H1 (cell line): ENCODE measurements at regions not wholly inside any gene's neighbourhood (a gene's known extent, or its start where the extent isn't known, plus 50 kb on each side); places are given as distances from the start of the nearest gene placed in this dataset.

ENCODE experiments used
- CTCF ChIA-PET: fragments of 300-600 bp; sonication (Branson Sonifier 250); formaldehyde crosslinking; loops from one replicate; lab custom pipeline; 2021; ENCODE audit not compliant: partially characterized antibody; lab: Charles Lee
- POLR2A ChIA-PET: fragments of 300-600 bp; sonication (Branson Sonifier 250); formaldehyde crosslinking; loops from one replicate; lab custom pipeline; 2021; ENCODE audit warnings: inconsistent platforms; ENCODE audit not compliant: partially characterized antibody; lab: Charles Lee
- DNase-seq, 2 experiments: peaks; one replicate each; pipeline versions ENCODE4 v3.0.0 to v3.0.0-alpha.2; 2010 to 2022; ENCODE audit warnings: low spot score in 2 of 2, low read depth in 1 of 2, mixed read lengths in 1 of 2
- FAIRE-seq: peaks from 2 replicates; lab custom pipeline; 2011; peaks lifted over from hg19 to GRCh38; lab: Jason Lieb, UNC
- H2AFZ ChIP-seq: 2 replicates; pipeline ENCODE4 v1.8.1; 2012; ENCODE audit warnings: low read length, inconsistent platforms
- H2AK5ac ChIP-seq: 2 replicates; pipeline ENCODE4 v1.6.1; 2013; ENCODE audit warnings: low read depth, low read length
- H2BK120ac ChIP-seq: replicated peaks from 2 replicates; pipeline ENCODE3; 2013; ENCODE audit warnings: low read depth, low read length, inconsistent platforms
- H2BK12ac ChIP-seq: 2 replicates; pipeline ENCODE4 v1.6.1; 2013; ENCODE audit warnings: low read depth, low read length
- H2BK15ac ChIP-seq: 2 replicates; pipeline ENCODE4 v1.6.1; 2013; ENCODE audit warnings: low read length
- H2BK20ac ChIP-seq: 2 replicates; pipeline ENCODE4 v1.6.1; 2013; ENCODE audit warnings: low read length
- H2BK5ac ChIP-seq: 2 replicates; pipeline ENCODE4 v1.6.1; 2013; ENCODE audit warnings: low read depth, low read length
- H3K14ac ChIP-seq: 2 replicates; pipeline ENCODE4 v1.6.1; 2013; ENCODE audit warnings: inconsistent platforms; ENCODE audit not compliant: insufficient read length
- H3K18ac ChIP-seq: 2 replicates; pipeline ENCODE4 v1.6.1; 2013; ENCODE audit warnings: low read length; ENCODE audit errors: extremely low read depth
- H3K23ac ChIP-seq: 2 replicates; pipeline ENCODE4 v1.6.1; 2013; ENCODE audit warnings: inconsistent platforms; ENCODE audit not compliant: insufficient read length
- H3K23me2 ChIP-seq: 2 replicates; pipeline ENCODE4 v1.6.1; 2013; ENCODE audit warnings: low read depth, low read length
- H3K27ac ChIP-seq: 2 replicates; pipeline ENCODE4 v1.6.1; 2011; ENCODE audit warnings: low read depth, low read length, inconsistent platforms
- H3K27me3 ChIP-seq, 4 experiments: replicated peaks in 1 of 4; 1 replicate in 1 of 4; 2 replicates in 3 of 4; pipeline versions ENCODE4 v1.6.1 to v1.8.1; 2011 to 2013; ENCODE audit warnings: low read length in 3 of 4, mild to moderate bottlenecking in 3 of 4, inconsistent platforms in 2 of 4, mixed read lengths in 2 of 4, moderate library complexity in 1 of 4; ENCODE audit not compliant: control insufficient read depth in 3 of 4, insufficient read depth in 3 of 4; ENCODE audit errors: extremely low read depth in 1 of 4
- H3K36me3 ChIP-seq, 4 experiments: 2 replicates each; pipeline versions ENCODE4 v1.6.1 to v1.8.1; 2011 to 2013; ENCODE audit warnings: mild to moderate bottlenecking in 4 of 4, low read length in 3 of 4, moderate library complexity in 2 of 4, control low read depth in 1 of 4, inconsistent platforms in 1 of 4; ENCODE audit not compliant: insufficient read depth in 4 of 4, control insufficient read depth in 2 of 4
- H3K4ac ChIP-seq: replicated peaks from 2 replicates; pipeline ENCODE3; 2013; ENCODE audit warnings: low read length, low read depth, mixed read lengths, inconsistent platforms; ENCODE audit not compliant: insufficient read length
- H3K4me1 ChIP-seq, 4 experiments: replicated peaks in 1 of 4; 1 replicate in 1 of 4; 2 replicates in 3 of 4; pipeline versions ENCODE4 v1.6.1 to v1.8.1; 2011 to 2013; ENCODE audit warnings: low read length in 3 of 4, inconsistent platforms in 2 of 4, mixed read lengths in 1 of 4; ENCODE audit not compliant: insufficient read depth in 4 of 4, control insufficient read depth in 3 of 4
- H3K4me2 ChIP-seq, 2 experiments: 2 replicates each; pipeline versions ENCODE4 v1.6.1 to v1.8.1; 2011 to 2013; ENCODE audit warnings: low read depth in 2 of 2, low read length in 2 of 2, control low read depth in 1 of 2, inconsistent platforms in 1 of 2, mild to moderate bottlenecking in 1 of 2; ENCODE audit not compliant: insufficient read depth in 1 of 2
- H3K4me3 ChIP-seq, 4 experiments: fragments of 200-600, 300-600 bp in 1 of 4; sonication (generic), shearing (Covaris generic), sonication (Bioruptor Twin) in 1 of 4; 2 replicates each; pipeline versions ENCODE4 v1.5.1 to v1.8.1; 2011 to 2016; ENCODE audit warnings: low read length in 4 of 4, low read depth in 3 of 4, control low read depth in 2 of 4, inconsistent platforms in 2 of 4, mild to moderate bottlenecking in 2 of 4, mixed read lengths in 1 of 4, moderate library complexity in 1 of 4; ENCODE audit not compliant: insufficient read depth in 2 of 4; ENCODE audit errors: extremely low read depth in 1 of 4
- H3K56ac ChIP-seq: replicated peaks from 2 replicates; pipeline ENCODE3; 2013; ENCODE audit warnings: low read depth, mild to moderate bottlenecking, mixed read lengths, low read length, inconsistent platforms; ENCODE audit not compliant: insufficient read length
- H3K79me1 ChIP-seq: 2 replicates; pipeline ENCODE4 v1.6.1; 2013; ENCODE audit warnings: low read depth, low read length, control low read depth
- H3K79me2 ChIP-seq, 2 experiments: 2 replicates each; pipeline versions ENCODE4 v1.6.1 to v1.8.1; 2012 to 2013; ENCODE audit warnings: low read length in 2 of 2, mild to moderate bottlenecking in 2 of 2, inconsistent platforms in 1 of 2; ENCODE audit not compliant: insufficient read depth in 2 of 2, control insufficient read depth in 1 of 2
- H3K9ac ChIP-seq, 4 experiments: replicated peaks in 1 of 4; 1 replicate in 1 of 4; 2 replicates in 3 of 4; pipeline versions ENCODE4 v1.6.1 to v1.8.1; 2011 to 2013; ENCODE audit warnings: low read depth in 3 of 4, low read length in 3 of 4, control low read depth in 2 of 4, mild to moderate bottlenecking in 2 of 4, moderate library complexity in 2 of 4, inconsistent platforms in 1 of 4; ENCODE audit errors: extremely low read depth in 1 of 4
- H3K9me3 ChIP-seq, 2 experiments: 2 replicates each; pipeline versions ENCODE4 v1.6.1 to v1.8.1; 2012 to 2013; ENCODE audit warnings: mild to moderate bottlenecking in 2 of 2, moderate library complexity in 2 of 2, control low read depth in 1 of 2, inconsistent platforms in 1 of 2, low read depth in 1 of 2, low read length in 1 of 2, mixed read lengths in 1 of 2; ENCODE audit not compliant: insufficient read depth in 2 of 2
- H4K20me1 ChIP-seq, 2 experiments: replicated peaks in 1 of 2; 2 replicates each; pipeline versions ENCODE3 to v1.8.1; 2011 to 2013; ENCODE audit warnings: inconsistent platforms in 2 of 2, low read length in 2 of 2, mild to moderate bottlenecking in 1 of 2; ENCODE audit not compliant: insufficient read depth in 2 of 2, control insufficient read depth in 1 of 2
- H4K5ac ChIP-seq: 2 replicates; pipeline ENCODE4 v1.6.1; 2013; ENCODE audit warnings: low read length, low read depth, mixed read lengths, inconsistent platforms; ENCODE audit not compliant: insufficient read length
- H4K8ac ChIP-seq: 2 replicates; pipeline ENCODE4 v1.8.0; 2013; ENCODE audit warnings: mild to moderate bottlenecking, moderate library complexity, low read length, inconsistent platforms; ENCODE audit not compliant: insufficient read depth; ENCODE audit errors: extremely low read depth
- H4K91ac ChIP-seq: replicated peaks from 2 replicates; pipeline ENCODE3; 2013; ENCODE audit warnings: low read length, mixed read lengths, inconsistent platforms; ENCODE audit not compliant: insufficient read length
- BACH1 ChIP-seq: IDR thresholded peaks from 2 replicates; pipeline ENCODE4 v1.6.1; 2012; ENCODE audit warnings: low read length, improper control_type of control experiment
- CBX8 ChIP-seq: fragments of 300-800, 300-1000 bp; sonication (generic); IDR thresholded peaks from 2 replicates; pipeline ENCODE4 v1.7.1; 2016; ENCODE audit warnings: low read depth, low read length, borderline replicate concordance
- CREB1 ChIP-seq: IDR thresholded peaks from 2 replicates; pipeline ENCODE4 v1.6.1; 2012; ENCODE audit warnings: inconsistent platforms
- E2F6 ChIP-seq: IDR thresholded peaks from 2 replicates; pipeline ENCODE4 v1.6.1; 2012; ENCODE audit warnings: inconsistent platforms
- HDAC2 ChIP-seq, 2 experiments: fragments of 300-600 bp in 1 of 2; sonication (generic) in 1 of 2; IDR thresholded peaks; 2 replicates each; pipeline ENCODE4 v1.6.1; 2011 to 2012; ENCODE audit warnings: low read depth in 2 of 2, low read length in 2 of 2, mild to moderate bottlenecking in 2 of 2, moderate library complexity in 2 of 2, borderline replicate concordance in 1 of 2, inconsistent platforms in 1 of 2
- SIN3A ChIP-seq, 2 experiments: IDR thresholded peaks in 1 of 2; conservative IDR thresholded peaks in 1 of 2; 2 replicates each; pipeline ENCODE4 v1.6.1; 2011 to 2012; ENCODE audit warnings: low read length in 2 of 2, improper control_type of control experiment in 1 of 2, low read depth in 1 of 2, mild to moderate bottlenecking in 1 of 2
- SP4 ChIP-seq: IDR thresholded peaks from 2 replicates; pipeline ENCODE4 v1.6.1; 2012; ENCODE audit warnings: low read length, inconsistent platforms
- WGBS, 2 experiments: shearing (Covaris generic) in 1 of 2; methylation state at CpG; one replicate each; pipeline versions ENCODE4 v1.1.6 to v1.1.7; 2013 to 2015; ENCODE audit warnings: low lambda C conversion rate in 2 of 2, mixed read lengths in 2 of 2, inconsistent platforms in 1 of 2, low coverage in 1 of 2, missing lambda C conversion rate in 1 of 2; ENCODE audit not compliant: insufficient replicate concordance in 2 of 2, insufficient coverage in 1 of 2, insufficient read length in 1 of 2; ENCODE audit errors: extremely low coverage in 1 of 2, missing lambda C conversion rate in 1 of 2; 5-methylcytosine and 5-hydroxymethylcytosine counted together
- TF ChIP-seq, protein P1 (sequence below), 3 experiments: IDR thresholded peaks; 1 replicate in 2 of 3; 2 replicates in 1 of 3; pipeline versions ENCODE4 v1.5.1 to v1.6.1; 2011; ENCODE audit warnings: low read length in 3 of 3, mild to moderate bottlenecking in 3 of 3, inconsistent platforms in 2 of 3, low read depth in 1 of 3, moderate library complexity in 1 of 3; ENCODE audit not compliant: insufficient read depth in 1 of 3; ENCODE audit errors: control extremely low read depth in 1 of 3

GRCh38 chr10:78552261-78552811, 516.4 kb upstream of the ZMIZ1 start:
- TF ChIP-seq CBX8, result no peak
- TF ChIP-seq, protein P1, sequence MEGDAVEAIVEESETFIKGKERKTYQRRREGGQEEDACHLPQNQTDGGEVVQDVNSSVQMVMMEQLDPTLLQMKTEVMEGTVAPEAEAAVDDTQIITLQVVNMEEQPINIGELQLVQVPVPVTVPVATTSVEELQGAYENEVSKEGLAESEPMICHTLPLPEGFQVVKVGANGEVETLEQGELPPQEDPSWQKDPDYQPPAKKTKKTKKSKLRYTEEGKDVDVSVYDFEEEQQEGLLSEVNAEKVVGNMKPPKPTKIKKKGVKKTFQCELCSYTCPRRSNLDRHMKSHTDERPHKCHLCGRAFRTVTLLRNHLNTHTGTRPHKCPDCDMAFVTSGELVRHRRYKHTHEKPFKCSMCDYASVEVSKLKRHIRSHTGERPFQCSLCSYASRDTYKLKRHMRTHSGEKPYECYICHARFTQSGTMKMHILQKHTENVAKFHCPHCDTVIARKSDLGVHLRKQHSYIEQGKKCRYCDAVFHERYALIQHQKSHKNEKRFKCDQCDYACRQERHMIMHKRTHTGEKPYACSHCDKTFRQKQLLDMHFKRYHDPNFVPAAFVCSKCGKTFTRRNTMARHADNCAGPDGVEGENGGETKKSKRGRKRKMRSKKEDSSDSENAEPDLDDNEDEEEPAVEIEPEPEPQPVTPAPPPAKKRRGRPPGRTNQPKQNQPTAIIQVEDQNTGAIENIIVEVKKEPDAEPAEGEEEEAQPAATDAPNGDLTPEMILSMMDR (IDR thresholded peaks at IDR 0.05; ENCODE audit: control extremely low read depth in 1 of 3, insufficient read depth in 1 of 3, low read depth in 1 of 3, low read length in 3 of 3), result no peak
- TF ChIP-seq HDAC2 (IDR thresholded peaks at IDR 0.05; ENCODE audit: borderline replicate concordance in 1 of 2, low read depth in 2 of 2, low read length in 2 of 2), result no peak
- no peak for TF ChIP-seq SP4
- no peak for TF ChIP-seq SIN3A (conservative IDR thresholded peaks at IDR 0.05 in 1 of 2, IDR thresholded peaks at IDR 0.05 in 1 of 2; ENCODE audit: low read depth in 1 of 2, low read length in 2 of 2)
- no peak for TF ChIP-seq E2F6
- no peak for TF ChIP-seq CREB1
- no peak for TF ChIP-seq BACH1
- peak overlapping the region; percentile 83 for H4K91ac ChIP-seq
- H3K23ac ChIP-seq, result no peak overlapping the region
- H3K9ac ChIP-seq, result no peak overlapping the region
- no peak overlapping the region for H3K4me3 ChIP-seq
- 70% methylated on average over 7 of the region's 7 CpGs; no CpG with 5 or more reads in 1 of the 2 experiments for WGBS, 2 experiments
- peak overlapping the region in 1 of 2 experiments; percentile 50; a peak in 2 of 4 replicates for H3K4me2 ChIP-seq
- peak overlapping the region; percentile 1; the same call in 1 of the 2 replicates for H2BK15ac ChIP-seq
- DNase-seq (no peak), FAIRE-seq (no peak)
- no peak overlapping the region for H4K5ac ChIP-seq
- ChIA-PET CTCF (interaction anchor here (0.7 to 2.6 kb wide), 5 partner anchors 10 to 105 kb away, joined by 3 to 9 read pairs (median 4); no protein-coding TSS in a partner anchor), POLR2A (interaction anchor here (1.1 to 2.2 kb wide), 2 partner anchors 9 to 14 kb away, joined by 3 to 4 read pairs; no protein-coding TSS in a partner anchor)
- H2BK12ac ChIP-seq, result peak overlapping the region; percentile 71; the same call in 1 of the 2 replicates
- H2AK5ac ChIP-seq, result 0 out of 2 replicates have a peak overlapping the region, but pooled peaks have one; percentile 10
- H3K14ac ChIP-seq, result no peak overlapping the region
- H3K56ac ChIP-seq, result no peak overlapping the region
- peaks cover 0 to 3% (median 0%) of the 10 kb centered on the region in 4 experiments; a peak in 1 of 7 replicates for H3K27me3 ChIP-seq
- no peaks in the 10 kb centered on the region for H3K23me2 ChIP-seq
- no peak overlapping the region for H3K27ac ChIP-seq
- peak overlapping the region; percentile 67; the same call in 1 of the 2 replicates for H2BK5ac ChIP-seq
- peaks cover 18 to 23% (median 21%) of the 10 kb centered on the region in 4 experiments for H3K4me1 ChIP-seq
- H3K36me3 ChIP-seq, result no peaks in the 10 kb centered on the region
- H3K79me2 ChIP-seq, result no peaks in the 10 kb centered on the region
- no peak overlapping the region; the same call in 1 of the 2 replicates for H4K8ac ChIP-seq
- H2BK20ac ChIP-seq, result peak overlapping the region; percentile 38
- no peak overlapping the region for H2BK120ac ChIP-seq
- no peaks in the 10 kb centered on the region for H3K9me3 ChIP-seq
- no peaks in the 10 kb centered on the region for H3K79me1 ChIP-seq
- peak overlapping the region; percentile 22; the same call in 1 of the 2 replicates for H2AFZ ChIP-seq
- peak overlapping the region; percentile 36; the same call in 1 of the 2 replicates for H3K18ac ChIP-seq
- H3K4ac ChIP-seq, result no peak overlapping the region
- H4K20me1 ChIP-seq, result no peaks in the 10 kb centered on the region
